CD14-positive monocyte (primary cell): ENCODE measurements at regions not wholly inside any gene's neighbourhood (a gene's known extent, or its start where the extent isn't known, plus 50 kb on each side); places are given as distances from the start of the nearest gene placed in this dataset.

ENCODE experiments used
- DNase-seq, 3 donors: peaks; one replicate each; pipeline ENCODE4 v3.0.0-alpha.2; 2011 to 2022
- H2AFZ ChIP-seq: 2 replicates; pipeline ENCODE4 v1.6.0; 2012; ENCODE audit warnings: mild to moderate bottlenecking, low read depth, low read length, inconsistent platforms; ENCODE audit not compliant: insufficient read depth, poor library complexity, severe bottlenecking
- H3K27ac ChIP-seq, 2 donors: 1 replicate in 1 of 2; 2 replicates in 1 of 2; pipeline ENCODE4 v1.5.1; 2012 to 2013; ENCODE audit warnings: low read length in 2 of 2, control low read depth in 1 of 2, inconsistent platforms in 1 of 2, low read depth in 1 of 2, mild to moderate bottlenecking in 1 of 2
- H3K27me3 ChIP-seq, 2 donors: one replicate each; pipeline versions ENCODE4 v1.6.0 to v1.6.1; 2011 to 2013; ENCODE audit warnings: low read length in 2 of 2; ENCODE audit not compliant: control insufficient read depth in 2 of 2, insufficient read depth in 2 of 2
- H3K36me3 ChIP-seq, 2 donors: replicated peaks in 1 of 2; 1 replicate in 1 of 2; 2 replicates in 1 of 2; pipeline versions ENCODE4 v1.5.1 to v1.6.1; 2012 to 2013; ENCODE audit warnings: low read length in 2 of 2, control low read depth in 1 of 2, inconsistent platforms in 1 of 2, mild to moderate bottlenecking in 1 of 2; ENCODE audit not compliant: insufficient read depth in 2 of 2, control insufficient read depth in 1 of 2
- H3K4me1 ChIP-seq, 2 donors: 1 replicate in 1 of 2; 2 replicates in 1 of 2; pipeline versions ENCODE4 v1.5.1 to v1.6.1; 2012 to 2013; ENCODE audit warnings: low read length in 2 of 2, control low read depth in 1 of 2, inconsistent platforms in 1 of 2, mild to moderate bottlenecking in 1 of 2, moderate library complexity in 1 of 2; ENCODE audit not compliant: insufficient read depth in 2 of 2, control insufficient read depth in 1 of 2
- H3K4me2 ChIP-seq: replicated peaks from 2 replicates; pipeline ENCODE3; 2012; ENCODE audit warnings: low read length, moderate library complexity, mild to moderate bottlenecking; ENCODE audit not compliant: poor library complexity, severe bottlenecking; ENCODE audit errors: extremely low read depth
- H3K4me3 ChIP-seq, 3 experiments: fragments of 200-600 bp in 1 of 3; sonication (generic) in 1 of 3; replicated peaks in 1 of 3; 1 replicate in 2 of 3; 2 replicates in 1 of 3; pipeline ENCODE4 v1.5.1; 2011 to 2013; ENCODE audit warnings: low read length in 3 of 3, mild to moderate bottlenecking in 3 of 3, control low read depth in 2 of 3, low read depth in 2 of 3, inconsistent platforms in 1 of 3, moderate library complexity in 1 of 3
- H3K79me2 ChIP-seq: 2 replicates; pipeline ENCODE4 v1.6.0; 2012; ENCODE audit warnings: mild to moderate bottlenecking, control low read depth, inconsistent platforms, low read length, moderate library complexity; ENCODE audit not compliant: insufficient read depth
- H3K9ac ChIP-seq: 2 replicates; pipeline ENCODE4 v1.6.0; 2017; ENCODE audit warnings: low read length, mild to moderate bottlenecking; ENCODE audit not compliant: insufficient read depth, poor library complexity, severe bottlenecking
- H3K9me3 ChIP-seq, 2 donors: replicated peaks in 1 of 2; 1 replicate in 1 of 2; 2 replicates in 1 of 2; pipeline versions ENCODE4 v1.5.1 to v1.6.1; 2012 to 2013; ENCODE audit warnings: low read length in 2 of 2, control low read depth in 1 of 2; ENCODE audit not compliant: control insufficient read depth in 1 of 2, insufficient read depth in 1 of 2
- H4K20me1 ChIP-seq: 2 replicates; pipeline ENCODE4 v1.6.0; 2012; ENCODE audit warnings: mild to moderate bottlenecking, low read length, control low read depth, moderate library complexity; ENCODE audit not compliant: insufficient read depth
- H3K27ac Mint-ChIP-seq, 7 donors: one replicate each; pipeline ENCODE4 v1.8.0; 2020; ENCODE audit warnings: mild to moderate bottlenecking in 7 of 7, mixed read lengths in 7 of 7, moderate library complexity in 6 of 7, inconsistent platforms in 2 of 7
- H3K27me3 Mint-ChIP-seq, 3 donors: one replicate each; pipeline ENCODE4 v1.8.0; 2021 to 2022; ENCODE audit warnings: low read depth in 3 of 3, mild to moderate bottlenecking in 3 of 3, mixed read lengths in 3 of 3, moderate library complexity in 3 of 3, inconsistent platforms in 1 of 3
- H3K36me3 Mint-ChIP-seq, 2 donors: one replicate each; pipeline ENCODE4 v1.8.0; 2020; ENCODE audit warnings: mixed read lengths in 2 of 2, inconsistent platforms in 1 of 2, mild to moderate bottlenecking in 1 of 2
- H3K4me1 Mint-ChIP-seq: one replicate; pipeline ENCODE4 v1.8.0; 2020; ENCODE audit warnings: mild to moderate bottlenecking, mixed read lengths
- H3K4me3 Mint-ChIP-seq, 2 donors: one replicate each; pipeline ENCODE4 v1.8.0; 2020; ENCODE audit warnings: mild to moderate bottlenecking in 2 of 2, mixed read lengths in 2 of 2, moderate library complexity in 1 of 2
- H3K9me3 Mint-ChIP-seq, 7 donors: one replicate each; pipeline ENCODE4 v1.8.0; 2020 to 2022; ENCODE audit warnings: mixed read lengths in 7 of 7, mild to moderate bottlenecking in 6 of 7, moderate library complexity in 6 of 7, inconsistent platforms in 2 of 7
- CTCF ChIP-seq: fragments of 200-600 bp; IDR thresholded peaks from one replicate; pipeline ENCODE4 v1.8.0; 2022; ENCODE audit warnings: antibody characterized with exemption, mild to moderate bottlenecking
- WGBS: methylation state at CpG from one replicate; pipeline ENCODE4 v1.1.5; 2013; ENCODE audit warnings: missing lambda C conversion rate; ENCODE audit not compliant: insufficient coverage; 5-methylcytosine and 5-hydroxymethylcytosine counted together
- intact Hi-C, 2 donors: fragments of 100-400 bp; cut with micrococcal nuclease; formaldehyde crosslinking; loops; one replicate each; pipeline versions ENCODE4 v1.15.0 to v1.15.1; 2023

GRCh38 chr1:29392486-29393450 lies 156.4 kb downstream of the PTPRU start:
- Mint-ChIP-seq H3K27ac (no peak overlapping the region), H3K36me3 (no peaks in the 10 kb centered on the region), H3K4me1 (no peaks in the 10 kb centered on the region), H3K9me3 (peaks cover 0 to 1% (median 0%) of the 10 kb centered on the region in 7 donors), H3K4me3 (no peak overlapping the region), H3K27me3 (peaks cover 3 to 8% (median 5%) of the 10 kb centered on the region in 3 donors)
- no peak for TF ChIP-seq CTCF
- no peak overlapping the region for H3K27ac ChIP-seq
- no peaks in the 10 kb centered on the region for H3K4me1 ChIP-seq
- no peak overlapping the region for H3K4me3 ChIP-seq
- H3K79me2 ChIP-seq = no peaks in the 10 kb centered on the region
- no peaks in the 10 kb centered on the region for H3K9me3 ChIP-seq
- intact Hi-C loops = no loop called here
- no peak for DNase-seq
- H3K36me3 ChIP-seq = no peaks in the 10 kb centered on the region
- no peak overlapping the region for H3K4me2 ChIP-seq
- H4K20me1 ChIP-seq = no peaks in the 10 kb centered on the region
- no peaks in the 10 kb centered on the region for H3K27me3 ChIP-seq
- 100% methylated on average over 1 of the region's 7 CpGs for WGBS
- no peak overlapping the region for H3K9ac ChIP-seq
- H2AFZ ChIP-seq = no peak overlapping the region

- no peak overlapping the region for H3K4me3 Mint-ChIP-seq
- intact Hi-C loops = no loop called here
- 50% methylated on average over 1 of the region's 3 CpGs for WGBS
Observed at GRCh38 chr1:29392036-29392435, 155.7 kb downstream of the PTPRU start.

More at GRCh38 chr1:29392036-29392435, 155.7 kb downstream of the PTPRU start:
- no peaks in the 10 kb centered on the region for H3K36me3 Mint-ChIP-seq
- Histone ChIP-seq H3K4me1 (no peaks in the 10 kb centered on the region), H3K4me2 (no peak overlapping the region), H3K9ac (no peak overlapping the region), H3K27ac (no peak overlapping the region), H2AFZ (no peak overlapping the region), H3K4me3 (no peak overlapping the region), H3K36me3 (no peaks in the 10 kb centered on the region), H3K79me2 (no peaks in the 10 kb centered on the region), H3K27me3 (no peaks in the 10 kb centered on the region), H3K9me3 (no peaks in the 10 kb centered on the region), H4K20me1 (no peaks in the 10 kb centered on the region)
- DNase-seq = no peak
- H3K27ac Mint-ChIP-seq = no peak overlapping the region
- H3K27me3 Mint-ChIP-seq = peaks cover 4 to 10% (median 8%) of the 10 kb centered on the region in 3 donors
- no peaks in the 10 kb centered on the region for H3K9me3 Mint-ChIP-seq
- TF ChIP-seq CTCF = no peak
- H3K4me1 Mint-ChIP-seq = no peaks in the 10 kb centered on the region
